WTC11 (cell line): ENCODE measurements at regions not wholly inside any gene's neighbourhood (a gene's known extent, or its start where the extent isn't known, plus 50 kb on each side); places are given as distances from the start of the nearest gene placed in this dataset.

Experiments used
- CREB1 ChIP-seq: sonication (generic); formaldehyde crosslinking; IDR thresholded peaks from 2 replicates; pipeline ENCODE4 v1.8.0; 2023; ENCODE audit warnings: mild to moderate bottlenecking, missing genetic modification reagents
- CTCF ChIP-seq: fragments of 200-600 bp; IDR thresholded peaks from 2 replicates; pipeline ENCODE4 v1.8.0; 2022; ENCODE audit warnings: antibody characterized with exemption
- ELF4 ChIP-seq: sonication (generic); formaldehyde crosslinking; IDR thresholded peaks from 2 replicates; pipeline ENCODE4 v1.8.1; 2022; ENCODE audit warnings: low read depth, mild to moderate bottlenecking, moderate library complexity, missing genetic modification reagents
- HMGXB4 ChIP-seq: sonication (generic); formaldehyde crosslinking; IDR thresholded peaks from 2 replicates; pipeline ENCODE4 v1.8.1; 2023; ENCODE audit warnings: mild to moderate bottlenecking, moderate library complexity, missing genetic modification reagents
- IRF1 ChIP-seq: sonication (generic); formaldehyde crosslinking; IDR thresholded peaks from 2 replicates; pipeline ENCODE4 v1.8.0; 2023; ENCODE audit warnings: missing genetic modification reagents
- IRF2 ChIP-seq: sonication (generic); formaldehyde crosslinking; IDR thresholded peaks from 2 replicates; pipeline ENCODE4 v1.8.0; 2022; ENCODE audit warnings: low read depth, missing genetic modification reagents, borderline replicate concordance
- TP53 ChIP-seq: sonication (generic); formaldehyde crosslinking; IDR thresholded peaks from 2 replicates; pipeline ENCODE4 v1.8.1; 2023; ENCODE audit warnings: mild to moderate bottlenecking, missing genetic modification reagents
- USF1 ChIP-seq: sonication (generic); formaldehyde crosslinking; IDR thresholded peaks from 2 replicates; pipeline ENCODE4 v1.8.0; 2022; ENCODE audit warnings: mild to moderate bottlenecking, missing genetic modification reagents
- ZNF423 ChIP-seq: fragments of 250-450 bp; sonication (Bioruptor Pico); IDR thresholded peaks from 2 replicates; pipeline ENCODE4 v2.1.2; 2022; ENCODE audit warnings: mild to moderate bottlenecking, moderate library complexity

- TF ChIP-seq CTCF (no peak), IRF2 (CRISPR knock-in tag) (no peak), HMGXB4 (CRISPR knock-in tag) (no peak), CREB1 (CRISPR knock-in tag) (no peak), ELF4 (CRISPR knock-in tag) (no peak), TP53 (CRISPR knock-in tag) (no peak), ZNF423 (CRISPR knock-in tag) (no peak), USF1 (no peak), IRF1 (CRISPR knock-in tag) (no peak)
These were observed 435.0 kb upstream of the CNTNAP2 start for GRCh38 chr7:145681646-145682045.
